HL-60 (cell line): ENCODE measurements at regions not wholly inside any gene's neighbourhood (a gene's known extent, or its start where the extent isn't known, plus 50 kb on each side); places are given as distances from the start of the nearest gene placed in this dataset.

Source experiments
- DNase-seq, 2 experiments: peaks; one replicate each; pipeline ENCODE4 v3.0.0-alpha.2; 2010 to 2020; ENCODE audit warnings: low read depth in 1 of 2, low spot score in 1 of 2
- H3K27ac ChIP-seq: fragments of 250-450 bp; sonication (Bioruptor Pico); replicated peaks from 2 replicates; pipeline ENCODE4 v1.5.1; 2020; ENCODE audit warnings: mild to moderate bottlenecking, moderate library complexity
- H3K27me3 ChIP-seq: fragments of 250-450 bp; sonication (Bioruptor Pico); 2 replicates; pipeline ENCODE4 v1.5.1; 2021; ENCODE audit warnings: mild to moderate bottlenecking, moderate library complexity; ENCODE audit not compliant: insufficient read depth, poor library complexity, severe bottlenecking
- H3K4me3 ChIP-seq: replicated peaks from 2 replicates; pipeline ENCODE4 v1.5.1; 2011; ENCODE audit warnings: mild to moderate bottlenecking, control low read depth, low read length; ENCODE audit not compliant: insufficient read depth
- CTCF ChIP-seq: IDR thresholded peaks from one replicate; pipeline ENCODE4 v1.5.1; 2011; ENCODE audit warnings: low read length, control low read depth, inconsistent platforms; ENCODE audit not compliant: insufficient read depth
- GABPA ChIP-seq: IDR thresholded peaks from 2 replicates; pipeline ENCODE4 v1.6.1; 2012; ENCODE audit warnings: low read depth
- POLR2AphosphoS5 ChIP-seq: IDR thresholded peaks from 2 replicates; pipeline ENCODE4 v1.6.1; 2012; ENCODE audit warnings: low read depth
- REST ChIP-seq: IDR thresholded peaks from 2 replicates; pipeline ENCODE4 v1.6.1; 2012; ENCODE audit warnings: low read depth; ENCODE audit not compliant: insufficient replicate concordance
- SPI1 ChIP-seq: IDR thresholded peaks from 2 replicates; pipeline ENCODE4 v1.6.1; 2012; ENCODE audit warnings: low read depth, mild to moderate bottlenecking, borderline replicate concordance

GRCh38 chr15:24865303-24865702 is 89.5 kb upstream of the SNRPN start:
- H3K4me3 ChIP-seq = no peak overlapping the region
- TF ChIP-seq CTCF (no peak), POLR2AphosphoS5 (no peak), GABPA (no peak), REST (no peak), SPI1 (no peak)
- H3K27ac ChIP-seq = no peak overlapping the region
- H3K27me3 ChIP-seq = no peaks in the 10 kb centered on the region
- DNase-seq = no peak

GRCh38 chr15:24877174-24877573 is 77.6 kb upstream of the SNRPN start:
- no peak for DNase-seq
- TF ChIP-seq GABPA = no peak
- TF ChIP-seq POLR2AphosphoS5 = no peak
- no peak for TF ChIP-seq CTCF
- no peak for TF ChIP-seq REST
- TF ChIP-seq SPI1 = no peak
- no peaks in the 10 kb centered on the region for H3K27me3 ChIP-seq
- no peak overlapping the region for H3K27ac ChIP-seq
- no peak overlapping the region for H3K4me3 ChIP-seq

- DNase-seq = no peak
Measured at GRCh38 chr15:24878153-24878552, 76.6 kb upstream of the SNRPN start.

More at GRCh38 chr15:24878153-24878552, 76.6 kb upstream of the SNRPN start:
- TF ChIP-seq SPI1 (no peak), GABPA (no peak), CTCF (no peak), REST (no peak), POLR2AphosphoS5 (no peak)
- no peak overlapping the region for H3K4me3 ChIP-seq
- H3K27me3 ChIP-seq = no peaks in the 10 kb centered on the region
- H3K27ac ChIP-seq = no peak overlapping the region
